Suprapubic skin (tissue), 4 donors: ENCODE measurements at regions not wholly inside any gene's neighbourhood (a gene's known extent, or its start where the extent isn't known, plus 50 kb on each side); places are given as distances from the start of the nearest gene placed in this dataset.

Experiments
- DNase-seq, 2 donors: peaks; one replicate each; pipeline ENCODE4 v3.0.0-alpha.2; 2019; ENCODE audit warnings: low spot score in 2 of 2
- H3K27ac ChIP-seq: fragments of 200-600 bp; sonication (generic); one replicate; pipeline ENCODE4 v1.5.1; 2019
- H3K27me3 ChIP-seq: fragments of 200-600 bp; sonication (generic); one replicate; pipeline ENCODE4 v1.5.1; 2019
- H3K36me3 ChIP-seq: fragments of 200-600 bp; sonication (generic); one replicate; pipeline ENCODE4 v1.5.1; 2019
- H3K4me1 ChIP-seq: fragments of 200-600 bp; sonication (generic); one replicate; pipeline ENCODE4 v1.5.1; 2019
- H3K4me3 ChIP-seq: fragments of 200-600 bp; sonication (generic); one replicate; pipeline ENCODE4 v1.5.1; 2019; ENCODE audit warnings: mild to moderate bottlenecking
- H3K9me3 ChIP-seq: fragments of 200-600 bp; sonication (generic); one replicate; pipeline ENCODE4 v1.5.1; 2019
- EP300 ChIP-seq: sonication (generic); formaldehyde crosslinking; IDR thresholded peaks from one replicate; pipeline ENCODE4 v1.6.1; 2017; ENCODE audit warnings: antibody characterized with exemption
- POLR2A ChIP-seq, 2 donors: fragments of 450-650 bp; IDR thresholded peaks; one replicate each; pipeline ENCODE4 v1.6.1; 2017; ENCODE audit warnings: antibody characterized with exemption in 2 of 2, mild to moderate bottlenecking in 2 of 2, moderate library complexity in 2 of 2
- POLR2AphosphoS5 ChIP-seq, 3 donors: sonication (generic); formaldehyde crosslinking; IDR thresholded peaks; one replicate each; pipeline ENCODE4 v1.6.1; 2017; ENCODE audit warnings: antibody characterized with exemption in 3 of 3
- WGBS: methylation state at CpG from one replicate; pipeline ENCODE4 v1.1.5; 2018; 5-methylcytosine and 5-hydroxymethylcytosine counted together
- TF ChIP-seq, protein P1 (sequence below), 2 donors: fragments of 200-600 bp in 1 of 2; fragments of 450-650 bp in 1 of 2; sonication (generic) in 1 of 2; IDR thresholded peaks; one replicate each; pipeline ENCODE4 v1.5.1; 2016 to 2019; ENCODE audit warnings: antibody characterized with exemption in 2 of 2, mild to moderate bottlenecking in 1 of 2, moderate library complexity in 1 of 2

DNA sequence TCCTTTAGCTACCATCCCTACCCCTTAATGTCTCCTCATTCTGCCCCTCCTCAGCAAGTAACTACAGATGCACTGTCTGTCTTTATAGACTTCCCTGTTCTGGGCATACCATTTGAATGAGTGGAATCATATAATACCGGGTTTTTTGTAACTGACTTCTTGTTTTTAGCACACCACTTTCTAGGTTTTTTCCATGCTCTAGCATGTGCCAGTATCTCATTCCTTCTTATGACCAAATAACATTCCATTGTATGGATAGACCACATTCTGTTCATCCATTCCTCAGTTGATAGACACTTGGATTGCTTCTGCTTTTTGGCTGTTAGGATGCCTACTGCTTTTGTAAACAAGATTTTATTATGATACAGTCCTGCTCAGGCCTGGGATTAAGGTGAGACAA is 154.7 kb downstream of the TSN start:
- Histone ChIP-seq H3K36me3 (no peaks in the 10 kb centered on the region), H3K27ac (no peak overlapping the region), H3K9me3 (no peaks in the 10 kb centered on the region), H3K4me3 (no peak overlapping the region), H3K4me1 (no peaks in the 10 kb centered on the region), H3K27me3 (no peaks in the 10 kb centered on the region)
- no peak for DNase-seq
- WGBS = 75% methylated on average over 1 of the region's 1 CpG
- TF ChIP-seq POLR2AphosphoS5 (IDR thresholded peaks at IDR 0.05) (no peak), POLR2A (IDR thresholded peaks at IDR 0.05) (no peak), EP300 (no peak)
- TF ChIP-seq, protein P1, sequence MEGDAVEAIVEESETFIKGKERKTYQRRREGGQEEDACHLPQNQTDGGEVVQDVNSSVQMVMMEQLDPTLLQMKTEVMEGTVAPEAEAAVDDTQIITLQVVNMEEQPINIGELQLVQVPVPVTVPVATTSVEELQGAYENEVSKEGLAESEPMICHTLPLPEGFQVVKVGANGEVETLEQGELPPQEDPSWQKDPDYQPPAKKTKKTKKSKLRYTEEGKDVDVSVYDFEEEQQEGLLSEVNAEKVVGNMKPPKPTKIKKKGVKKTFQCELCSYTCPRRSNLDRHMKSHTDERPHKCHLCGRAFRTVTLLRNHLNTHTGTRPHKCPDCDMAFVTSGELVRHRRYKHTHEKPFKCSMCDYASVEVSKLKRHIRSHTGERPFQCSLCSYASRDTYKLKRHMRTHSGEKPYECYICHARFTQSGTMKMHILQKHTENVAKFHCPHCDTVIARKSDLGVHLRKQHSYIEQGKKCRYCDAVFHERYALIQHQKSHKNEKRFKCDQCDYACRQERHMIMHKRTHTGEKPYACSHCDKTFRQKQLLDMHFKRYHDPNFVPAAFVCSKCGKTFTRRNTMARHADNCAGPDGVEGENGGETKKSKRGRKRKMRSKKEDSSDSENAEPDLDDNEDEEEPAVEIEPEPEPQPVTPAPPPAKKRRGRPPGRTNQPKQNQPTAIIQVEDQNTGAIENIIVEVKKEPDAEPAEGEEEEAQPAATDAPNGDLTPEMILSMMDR (IDR thresholded peaks at IDR 0.05) = no peak

GRCh38 chr2:121911036-121911435 is 155.6 kb downstream of the TSN start:
- no peaks in the 10 kb centered on the region for H3K27me3 ChIP-seq
- TF ChIP-seq EP300 (no peak), POLR2AphosphoS5 (IDR thresholded peaks at IDR 0.05) (no peak), POLR2A (IDR thresholded peaks at IDR 0.05) (no peak)
- TF ChIP-seq, protein P1 (IDR thresholded peaks at IDR 0.05) = no peak
- no peaks in the 10 kb centered on the region for H3K4me1 ChIP-seq
- no peaks in the 10 kb centered on the region for H3K36me3 ChIP-seq
- H3K9me3 ChIP-seq = no peaks in the 10 kb centered on the region
- WGBS = 89% methylated on average over 4 of the region's 4 CpGs
- no peak overlapping the region for H3K4me3 ChIP-seq
- H3K27ac ChIP-seq = no peak overlapping the region
- DNase-seq = no peak

- DNase-seq = no peak
- Histone ChIP-seq H3K4me1 (no peaks in the 10 kb centered on the region), H3K4me3 (no peak overlapping the region), H3K27me3 (no peaks in the 10 kb centered on the region), H3K27ac (no peak overlapping the region), H3K36me3 (no peaks in the 10 kb centered on the region), H3K9me3 (no peaks in the 10 kb centered on the region)
- TF ChIP-seq EP300 = no peak
- TF ChIP-seq POLR2A (IDR thresholded peaks at IDR 0.05) = no peak
- TF ChIP-seq, protein P1 (IDR thresholded peaks at IDR 0.05) = no peak
- no peak for TF ChIP-seq POLR2AphosphoS5 (IDR thresholded peaks at IDR 0.05)
- 80% methylated on average over 10 of the region's 10 CpGs for WGBS
These were observed 161.7 kb downstream of the TSN start for GRCh38 chr2:121917143-121917542.

DNA sequence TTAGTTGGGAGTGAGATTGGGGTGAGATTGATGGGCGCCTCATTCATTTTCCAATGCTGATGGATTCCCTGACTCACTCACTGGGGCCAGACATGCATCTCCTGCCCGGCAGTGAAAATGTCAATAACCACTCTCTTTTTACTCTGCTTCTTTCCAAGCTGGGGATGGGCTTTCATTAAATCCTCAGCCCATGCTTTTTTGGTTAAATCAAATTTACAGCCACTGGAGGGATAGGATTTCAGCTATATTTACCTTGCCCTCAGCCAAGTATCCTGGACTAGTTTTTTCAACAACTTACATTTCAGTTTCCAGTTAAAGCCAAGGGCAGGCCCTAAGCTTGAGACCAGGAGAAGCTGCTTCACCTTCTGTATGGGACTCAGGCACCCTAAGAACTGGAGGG is 162.8 kb downstream of the TSN start:
- no peak overlapping the region for H3K27ac ChIP-seq
- H3K36me3 ChIP-seq = no peaks in the 10 kb centered on the region
- TF ChIP-seq POLR2AphosphoS5 (IDR thresholded peaks at IDR 0.05) (no peak), POLR2A (IDR thresholded peaks at IDR 0.05) (no peak), EP300 (no peak)
- TF ChIP-seq, protein P1 (IDR thresholded peaks at IDR 0.05) = no peak
- DNase-seq = no peak
- H3K4me1 ChIP-seq = no peaks in the 10 kb centered on the region
- no peaks in the 10 kb centered on the region for H3K27me3 ChIP-seq
- no peaks in the 10 kb centered on the region for H3K9me3 ChIP-seq
- WGBS = 95% methylated on average over 2 of the region's 2 CpGs
- no peak overlapping the region for H3K4me3 ChIP-seq

DNA sequence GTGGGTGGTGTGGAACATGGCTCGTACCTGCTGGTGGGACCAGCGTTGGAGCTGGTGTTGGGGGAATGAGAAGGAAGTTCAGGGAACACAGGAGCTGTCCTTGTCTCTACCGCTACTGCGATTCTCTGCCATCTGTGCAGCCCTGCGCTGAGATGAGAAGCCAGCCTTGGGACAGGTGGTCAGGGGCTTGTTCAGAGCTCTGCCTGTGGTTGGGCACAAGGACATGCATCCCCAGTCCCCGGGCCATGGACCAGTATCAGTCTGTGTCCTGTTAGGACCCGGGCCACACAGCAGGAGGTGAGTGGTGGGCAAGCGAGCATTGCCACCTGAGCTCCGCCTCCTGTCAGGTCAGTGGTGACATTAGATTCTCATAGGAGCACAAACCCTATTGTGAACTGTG is 164.4 kb downstream of the TSN start:
- 95% methylated on average over 7 of the region's 9 CpGs for WGBS
- no peak for DNase-seq
- TF ChIP-seq POLR2AphosphoS5 (IDR thresholded peaks at IDR 0.05) (no peak), EP300 (no peak), POLR2A (IDR thresholded peaks at IDR 0.05) (no peak)
- TF ChIP-seq, protein P1 (IDR thresholded peaks at IDR 0.05) = no peak
- H3K4me3 ChIP-seq = no peak overlapping the region
- H3K4me1 ChIP-seq = no peaks in the 10 kb centered on the region
- H3K9me3 ChIP-seq = no peaks in the 10 kb centered on the region
- H3K36me3 ChIP-seq = no peaks in the 10 kb centered on the region
- no peak overlapping the region for H3K27ac ChIP-seq
- no peaks in the 10 kb centered on the region for H3K27me3 ChIP-seq
